ENCODE measurements at regions not wholly inside any gene's neighbourhood (a gene's known extent, or its start where the extent isn't known, plus 50 kb on each side); places are given as distances from the start of the nearest gene placed in this dataset.

- Histone ChIP-seq H3K4me3 (ENCODE audit: low read depth, low read length) (no peak overlapping the region), H3K36me3 (ENCODE audit: control insufficient read depth in 2 of 2, insufficient read depth in 1 of 2, low read length in 2 of 2) (no peaks in the 10 kb centered on the region), H3K27ac (ENCODE audit: extremely low read depth, low read depth, low read length) (no peak overlapping the region), H3K9me3 (ENCODE audit: control insufficient read depth, insufficient read depth, low read depth, low read length) (no peaks in the 10 kb centered on the region), H3K4me1 (ENCODE audit: control insufficient read depth, insufficient read depth, low read length) (no peaks in the 10 kb centered on the region)
- POLR2A ChIA-PET: no interaction called here
- CTCF ChIA-PET: interaction anchor here (0.5 kb wide), 1 partner anchor 1726 kb away, joined by 3 read pairs; no protein-coding TSS in a partner anchor
- TF ChIP-seq ZNF132 (tag by site-specific recombination; IDR thresholded peaks at IDR 0.05; ENCODE audit: borderline replicate concordance) (no peak), HIC1 (tag by site-specific recombination; IDR thresholded peaks at IDR 0.05) (0 out of 2 replicates have a peak, but pooled peaks have one; percentile 25), ZBTB21 (tag by site-specific recombination; IDR thresholded peaks at IDR 0.05) (no peak), TCF7L2 (IDR thresholded peaks at IDR 0.05; ENCODE audit: borderline replicate concordance, low read depth, low read length) (peak; percentile 81), ZXDB (tag by site-specific recombination; IDR thresholded peaks at IDR 0.05) (no peak), ZNF843 (tag by site-specific recombination; IDR thresholded peaks at IDR 0.05) (peak; percentile 48; the same call in 1 of the 2 replicates), ZBTB1 (tag by site-specific recombination; IDR thresholded peaks at IDR 0.05) (no peak), PRDM10 (tag by site-specific recombination; IDR thresholded peaks at IDR 0.05) (no peak), ZNF19 (tag by site-specific recombination; IDR thresholded peaks at IDR 0.05; ENCODE audit: low read depth) (no peak), ZNF654 (tag by site-specific recombination; IDR thresholded peaks at IDR 0.05; ENCODE audit: low read depth) (no peak), ZNF433 (tag by site-specific recombination; IDR thresholded peaks at IDR 0.05; ENCODE audit: low read depth) (no peak), ZNF664 (tag by site-specific recombination; IDR thresholded peaks at IDR 0.05) (no peak), ZNF23 (tag by site-specific recombination; IDR thresholded peaks at IDR 0.05; ENCODE audit: borderline replicate concordance) (no peak), ZNF518A (tag by site-specific recombination; conservative IDR thresholded peaks at IDR 0.05; ENCODE audit: low read depth) (no peak), ZNF692 (tag by site-specific recombination; IDR thresholded peaks at IDR 0.05) (no peak), ZNF350 (tag by site-specific recombination; IDR thresholded peaks at IDR 0.05) (no peak), ZNF639 (tag by site-specific recombination; IDR thresholded peaks at IDR 0.05) (no peak), ZNF223 (tag by site-specific recombination; IDR thresholded peaks at IDR 0.05) (no peak), ZNF837 (tag by site-specific recombination; IDR thresholded peaks at IDR 0.05) (no peak), KLF17 (tag by site-specific recombination; IDR thresholded peaks at IDR 0.05) (no peak), FEZF1 (tag by site-specific recombination; IDR thresholded peaks at IDR 0.05) (peak; percentile 42), ZNF561 (tag by site-specific recombination; IDR thresholded peaks at IDR 0.05; ENCODE audit: borderline replicate concordance) (no peak), ZNF341 (tag by site-specific recombination; IDR thresholded peaks at IDR 0.05; ENCODE audit: low read depth) (no peak)
Measured at GRCh38 chr2:146305164-146305563, 1539.7 kb upstream of the ACVR2A start.

Data from HEK293 (cell line).